A549 (cell line): ENCODE measurements at regions not wholly inside any gene's neighbourhood (a gene's known extent, or its start where the extent isn't known, plus 50 kb on each side); places are given as distances from the start of the nearest gene placed in this dataset.

Experiments
- ATAC-seq, 2 experiments: fragments of 200-7000 bp in 1 of 2; fragments of >200 bp in 1 of 2; cut with Nextera tagmentation in 1 of 2; cut with Tn5 transposase in 1 of 2; 3 replicates each; pipeline versions ENCODE4 v1.8.0 to v1.9.1; 2018 to 2020; ENCODE audit warnings: mild to moderate bottlenecking in 1 of 2, moderate library complexity in 1 of 2
- CTCF ChIA-PET: fragments of 300-600 bp; sonication (Branson Sonifier 250); formaldehyde crosslinking; extraction: SDS; loops from one replicate; lab custom pipeline; 2021; ENCODE audit warnings: antibody characterized with exemption, inconsistent platforms; lab: Yijun Ruan, JAX
- POLR2A ChIA-PET: fragments of 350-600 bp; formaldehyde crosslinking; extraction: SDS; loops from one replicate; lab custom pipeline; 2021; ENCODE audit warnings: antibody characterized with exemption, inconsistent platforms; lab: Yijun Ruan, JAX
- DNase-seq, 2 experiments: peaks; one replicate each; pipeline versions ENCODE4 v3.0.0 to v3.0.0-alpha.2; 2011 to 2016; ENCODE audit warnings: low read depth in 1 of 2, low spot score in 1 of 2
- FAIRE-seq: peaks from 2 replicates; lab custom pipeline; 2011; peaks lifted over from hg19 to GRCh38; lab: Jason Lieb, UNC
- H3K27ac ChIP-seq, 2 experiments: fragments of >200 bp; sonication (Bioruptor Twin); formaldehyde crosslinking; 3 replicates each; pipeline ENCODE4 v1.5.1; 2016 to 2017
- H3K4me1 ChIP-seq: fragments of >200 bp; sonication (Bioruptor Twin); formaldehyde crosslinking; 3 replicates; pipeline ENCODE4 v1.6.1; 2016
- H3K4me2 ChIP-seq: fragments of >200 bp; sonication (Bioruptor Twin); formaldehyde crosslinking; 3 replicates; pipeline ENCODE4 v1.6.1; 2016
- H3K4me3 ChIP-seq: fragments of >200 bp; sonication (Bioruptor Twin); formaldehyde crosslinking; 3 replicates; pipeline ENCODE4 v1.5.1; 2016
- H3K9me3 ChIP-seq: fragments of >200 bp; sonication (Bioruptor Twin); formaldehyde crosslinking; 3 replicates; pipeline ENCODE4 v1.6.1; 2016
- BHLHE40 ChIP-seq: IDR thresholded peaks from 2 replicates; pipeline ENCODE4 v1.6.1; 2012; ENCODE audit warnings: low read depth, low read length, inconsistent platforms
- E2F6 ChIP-seq: IDR thresholded peaks from 2 replicates; pipeline ENCODE4 v1.6.1; 2012; ENCODE audit warnings: low read depth, borderline replicate concordance
- ESRRA ChIP-seq: fragments of 150-350 bp; IDR thresholded peaks from 2 replicates; pipeline ENCODE4 v1.6.1; 2014; ENCODE audit warnings: mild to moderate bottlenecking, low read length, borderline replicate concordance
- FOSB ChIP-seq: fragments of 250-450 bp; sonication (Bioruptor Pico); IDR thresholded peaks from 2 replicates; pipeline ENCODE4 v1.5.0; 2020; ENCODE audit warnings: mild to moderate bottlenecking, moderate library complexity
- FOSL2 ChIP-seq, 2 experiments: fragments of 450-650 bp in 1 of 2; fragments of >200 bp in 1 of 2; sonication (Bioruptor Twin) in 1 of 2; formaldehyde crosslinking; IDR thresholded peaks; 2 replicates each; pipeline versions ENCODE4 v1.5.0 to v1.6.1; 2016 to 2020; ENCODE audit warnings: mild to moderate bottlenecking in 1 of 2, moderate library complexity in 1 of 2
- FOXS1 ChIP-seq: fragments of 250-450 bp; sonication (Bioruptor Pico); IDR thresholded peaks from 2 replicates; pipeline ENCODE4 v1.5.0; 2020; ENCODE audit warnings: mild to moderate bottlenecking, moderate library complexity
- HDAC2 ChIP-seq: fragments of 200-600 bp; sonication (generic); IDR thresholded peaks from 2 replicates; pipeline ENCODE4 v1.6.1; 2016
- HEYL ChIP-seq: fragments of 250-450 bp; sonication (Bioruptor Pico); IDR thresholded peaks from 2 replicates; pipeline ENCODE4 v1.8.0; 2021; ENCODE audit warnings: mild to moderate bottlenecking, moderate library complexity
- HOXA7 ChIP-seq: fragments of 250-450 bp; sonication (Bioruptor Pico); IDR thresholded peaks from 2 replicates; pipeline ENCODE4 v1.5.0; 2020; ENCODE audit warnings: mild to moderate bottlenecking, moderate library complexity
- HOXB13 ChIP-seq: fragments of 250-450 bp; sonication (Bioruptor Pico); IDR thresholded peaks from 2 replicates; pipeline ENCODE4 v1.5.0; 2020; ENCODE audit warnings: low read depth, mild to moderate bottlenecking, moderate library complexity
- HOXB5 ChIP-seq: fragments of 250-450 bp; sonication (Bioruptor Pico); IDR thresholded peaks from 2 replicates; pipeline ENCODE4 v1.5.0; 2020; ENCODE audit warnings: mild to moderate bottlenecking, moderate library complexity
- KDM1A ChIP-seq: fragments of 200-600 bp; sonication (generic); IDR thresholded peaks from 2 replicates; pipeline ENCODE4 v1.6.1; 2016; ENCODE audit warnings: low read depth, mild to moderate bottlenecking
- KDM5A ChIP-seq: fragments of 200-600 bp; sonication (generic); IDR thresholded peaks from 2 replicates; pipeline ENCODE4 v1.6.1; 2016; ENCODE audit warnings: antibody characterized with exemption, mild to moderate bottlenecking
- MAX ChIP-seq: IDR thresholded peaks from 2 replicates; pipeline ENCODE4 v1.6.1; 2012
- MYC ChIP-seq: IDR thresholded peaks from 2 replicates; pipeline ENCODE4 v1.6.1; 2012; ENCODE audit warnings: mild to moderate bottlenecking, inconsistent platforms, low read length, improper control_type of control experiment, borderline replicate concordance
- NPAS2 ChIP-seq: fragments of 250-450 bp; sonication (Bioruptor Pico); IDR thresholded peaks from 2 replicates; pipeline ENCODE4 v1.8.0; 2022; ENCODE audit warnings: mild to moderate bottlenecking, moderate library complexity, borderline replicate concordance
- RAD21 ChIP-seq, 2 experiments: fragments of >200 bp in 1 of 2; sonication (Bioruptor Twin) in 1 of 2; formaldehyde crosslinking in 1 of 2; IDR thresholded peaks in 1 of 2; conservative IDR thresholded peaks in 1 of 2; 2 replicates in 1 of 2; 3 replicates in 1 of 2; pipeline ENCODE4 v1.6.1; 2012 to 2018; ENCODE audit warnings: inconsistent platforms in 1 of 2
- RCOR1 ChIP-seq: fragments of 150-350 bp; IDR thresholded peaks from 2 replicates; pipeline ENCODE4 v1.6.1; 2014; ENCODE audit warnings: antibody characterized with exemption, low read length, low read depth
- TFCP2L1 ChIP-seq: fragments of 250-450 bp; sonication (Bioruptor Pico); IDR thresholded peaks from 2 replicates; pipeline ENCODE4 v1.5.0; 2021; ENCODE audit warnings: mild to moderate bottlenecking
- TP53 ChIP-seq: fragments of 250-450 bp; sonication (Bioruptor Pico); IDR thresholded peaks from 2 replicates; pipeline ENCODE4 v1.5.0; 2021; ENCODE audit warnings: mild to moderate bottlenecking, moderate library complexity
- ZSCAN20 ChIP-seq: fragments of 250-450 bp; sonication (Bioruptor Pico); IDR thresholded peaks from 2 replicates; pipeline ENCODE4 v1.8.0; 2022; ENCODE audit warnings: mild to moderate bottlenecking, moderate library complexity
- WGBS: methylation state at CpG from one replicate; pipeline ENCODE4 v1.1.6; 2017; ENCODE audit errors: missing lambda C conversion rate; 5-methylcytosine and 5-hydroxymethylcytosine counted together
- TF ChIP-seq, protein P1 (sequence below): fragments of >200 bp; sonication (Bioruptor Twin); formaldehyde crosslinking; IDR thresholded peaks from 3 replicates; pipeline ENCODE4 v1.5.1; 2016
- TF ChIP-seq, protein P2 (sequence below): fragments of 250-450 bp; sonication (Bioruptor Pico); IDR thresholded peaks from 2 replicates; pipeline ENCODE4 v1.5.0; 2020; ENCODE audit warnings: low read depth, mild to moderate bottlenecking, moderate library complexity

DNA sequence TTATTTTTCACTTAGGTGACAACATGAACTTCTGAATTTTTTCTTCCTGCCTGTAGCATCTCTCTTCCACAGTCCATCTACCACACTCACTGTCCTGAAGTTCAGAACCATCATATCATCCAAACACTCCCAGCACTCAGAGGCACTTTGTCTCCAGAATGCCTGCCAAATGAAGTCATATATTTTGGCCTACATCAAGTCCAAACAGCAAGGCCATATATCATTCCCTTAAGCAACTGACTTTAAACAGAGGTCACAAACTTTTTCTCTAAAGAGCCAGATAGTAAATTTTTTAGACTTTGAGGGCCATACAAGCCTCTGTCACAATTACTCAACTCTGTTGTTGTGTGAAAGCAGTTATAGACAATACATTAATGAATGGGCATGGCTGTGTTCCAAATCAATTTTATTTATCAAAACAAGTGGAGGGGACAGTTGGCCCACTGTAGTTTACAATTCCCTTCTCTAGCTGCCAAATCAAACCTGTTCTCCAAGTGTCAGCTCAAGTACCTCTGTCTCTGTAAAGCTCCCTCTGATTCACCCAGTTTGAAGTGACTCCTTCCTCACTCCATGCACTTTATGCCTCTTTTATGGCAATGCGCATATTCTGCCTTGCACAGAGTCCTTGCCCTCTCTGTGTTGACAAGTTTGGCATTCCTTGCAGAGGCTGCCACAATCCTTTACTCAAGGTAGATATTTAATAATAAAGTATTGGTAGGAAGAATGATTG is 305.7 kb downstream of the FZD1 start:
- no peak overlapping the region for H3K27ac ChIP-seq
- H3K4me3 ChIP-seq, result no peak overlapping the region
- WGBS, result 95% methylated on average over 1 of the region's 1 CpG
- FAIRE-seq (no peak), DNase-seq (no peak), ATAC-seq (no peak)
- no peak for TF ChIP-seq HDAC2
- TF ChIP-seq RAD21 (conservative IDR thresholded peaks at IDR 0.05 in 1 of 2, IDR thresholded peaks at IDR 0.05 in 1 of 2), result no peak
- TF ChIP-seq KDM5A, result no peak
- TF ChIP-seq FOXS1 (CRISPR knock-in tag), result no peak
- TF ChIP-seq HOXB5, result no peak
- no peak for TF ChIP-seq NPAS2 (CRISPR knock-in tag)
- no peak for TF ChIP-seq FOSB
- no peak for TF ChIP-seq ESRRA
- no peak for TF ChIP-seq KDM1A
- no peak for TF ChIP-seq HOXB13 (CRISPR knock-in tag)
- no peak for TF ChIP-seq BHLHE40
- TF ChIP-seq TFCP2L1 (CRISPR knock-in tag), result no peak
- TF ChIP-seq, protein P1, sequence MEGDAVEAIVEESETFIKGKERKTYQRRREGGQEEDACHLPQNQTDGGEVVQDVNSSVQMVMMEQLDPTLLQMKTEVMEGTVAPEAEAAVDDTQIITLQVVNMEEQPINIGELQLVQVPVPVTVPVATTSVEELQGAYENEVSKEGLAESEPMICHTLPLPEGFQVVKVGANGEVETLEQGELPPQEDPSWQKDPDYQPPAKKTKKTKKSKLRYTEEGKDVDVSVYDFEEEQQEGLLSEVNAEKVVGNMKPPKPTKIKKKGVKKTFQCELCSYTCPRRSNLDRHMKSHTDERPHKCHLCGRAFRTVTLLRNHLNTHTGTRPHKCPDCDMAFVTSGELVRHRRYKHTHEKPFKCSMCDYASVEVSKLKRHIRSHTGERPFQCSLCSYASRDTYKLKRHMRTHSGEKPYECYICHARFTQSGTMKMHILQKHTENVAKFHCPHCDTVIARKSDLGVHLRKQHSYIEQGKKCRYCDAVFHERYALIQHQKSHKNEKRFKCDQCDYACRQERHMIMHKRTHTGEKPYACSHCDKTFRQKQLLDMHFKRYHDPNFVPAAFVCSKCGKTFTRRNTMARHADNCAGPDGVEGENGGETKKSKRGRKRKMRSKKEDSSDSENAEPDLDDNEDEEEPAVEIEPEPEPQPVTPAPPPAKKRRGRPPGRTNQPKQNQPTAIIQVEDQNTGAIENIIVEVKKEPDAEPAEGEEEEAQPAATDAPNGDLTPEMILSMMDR, result no peak
- no peak for TF ChIP-seq ZSCAN20 (CRISPR knock-in tag)
- TF ChIP-seq MYC, result no peak
- no peaks in the 10 kb centered on the region for H3K9me3 ChIP-seq
- POLR2A ChIA-PET, result no interaction called here
- peaks cover 7% of the 10 kb centered on the region; the same call in 2 of the 3 replicates for H3K4me1 ChIP-seq
- H3K4me2 ChIP-seq, result no peak overlapping the region
- CTCF ChIA-PET, result no interaction called here

- Histone ChIP-seq H3K4me1 (peaks cover 3% of the 10 kb centered on the region; the same call in 2 of the 3 replicates), H3K4me3 (no peak overlapping the region), H3K4me2 (no peak overlapping the region), H3K9me3 (no peaks in the 10 kb centered on the region), H3K27ac (no peak overlapping the region)
- TF ChIP-seq, protein P2, sequence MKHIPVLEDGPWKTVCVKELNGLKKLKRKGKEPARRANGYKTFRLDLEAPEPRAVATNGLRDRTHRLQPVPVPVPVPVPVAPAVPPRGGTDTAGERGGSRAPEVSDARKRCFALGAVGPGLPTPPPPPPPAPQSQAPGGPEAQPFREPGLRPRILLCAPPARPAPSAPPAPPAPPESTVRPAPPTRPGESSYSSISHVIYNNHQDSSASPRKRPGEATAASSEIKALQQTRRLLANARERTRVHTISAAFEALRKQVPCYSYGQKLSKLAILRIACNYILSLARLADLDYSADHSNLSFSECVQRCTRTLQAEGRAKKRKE (CRISPR knock-in tag), result no peak
- TF ChIP-seq TP53 (CRISPR knock-in tag), result no peak
- no peak for TF ChIP-seq KDM5A
- no peak for TF ChIP-seq HOXA7
- no peak for TF ChIP-seq MAX
- no peak for TF ChIP-seq RAD21 (conservative IDR thresholded peaks at IDR 0.05 in 1 of 2, IDR thresholded peaks at IDR 0.05 in 1 of 2)
- TF ChIP-seq E2F6, result no peak
- TF ChIP-seq NPAS2 (CRISPR knock-in tag), result no peak
- TF ChIP-seq HEYL (CRISPR knock-in tag), result no peak
- TF ChIP-seq TFCP2L1 (CRISPR knock-in tag), result no peak
- no peak for TF ChIP-seq RCOR1
- TF ChIP-seq FOSL2 (IDR thresholded peaks at IDR 0.05), result no peak
- no peak for TF ChIP-seq FOSL2 (CRISPR knock-in tag; IDR thresholded peaks at IDR 0.05)
- FAIRE-seq, result no peak
- ChIA-PET CTCF (no interaction called here), POLR2A (no interaction called here)
- ATAC-seq, result no peak
- no peak for DNase-seq
These were observed 306.3 kb downstream of the FZD1 start for GRCh38 chr7:91570560-91570959.
